HFF-Myc (cell line): ENCODE measurements at regions not wholly inside any gene's neighbourhood (a gene's known extent, or its start where the extent isn't known, plus 50 kb on each side); places are given as distances from the start of the nearest gene placed in this dataset.
"Not testable (repeated sequence)": the region's sequence is repeated elsewhere in the genome, so short reads cannot be mapped to it uniquely, and the experiment has no call there.

Source experiments
- DNase-seq: peaks from one replicate; pipeline ENCODE4 v3.0.0-alpha.2; 2011; ENCODE audit warnings: low read depth; ENCODE audit errors: extremely low read depth
- H3K4me3 ChIP-seq: replicated peaks from 2 replicates; pipeline ENCODE4 v1.5.1; 2011; ENCODE audit warnings: low read depth, mild to moderate bottlenecking, control low read depth, low read length
- CTCF ChIP-seq: IDR thresholded peaks from 2 replicates; pipeline ENCODE4 v1.5.1; 2012; ENCODE audit warnings: mild to moderate bottlenecking, low read depth, low read length, control low read depth; ENCODE audit errors: missing control alignments

GRCh38 chr6:6741264-6741663 is 152.7 kb downstream of the LY86 start:
- DNase-seq = no peak
- TF ChIP-seq CTCF = no peak
- H3K4me3 ChIP-seq = no peak overlapping the region

- no peak overlapping the region for H3K4me3 ChIP-seq
- no peak for TF ChIP-seq CTCF
- no peak for DNase-seq
These were observed 154.0 kb downstream of the LY86 start for GRCh38 chr6:6742535-6742934.

- TF ChIP-seq CTCF = no peak
- no peak for DNase-seq
- no peak overlapping the region for H3K4me3 ChIP-seq
These were observed 156.0 kb downstream of the LY86 start for GRCh38 chr6:6744551-6744950.

GRCh38 chr6:6745637-6746332 is 157.3 kb downstream of the LY86 start:
- DNase-seq, H3K4me3 ChIP-seq: not testable (repeated sequence)

GRCh38 chr6:6746333-6746969 is 157.9 kb downstream of the LY86 start:
- no peak for TF ChIP-seq CTCF
- H3K4me3 ChIP-seq = no peak overlapping the region
- DNase-seq = no peak

GRCh38 chr6:6746970-6747338 is 158.4 kb downstream of the LY86 start:
- no peak for TF ChIP-seq CTCF

GRCh38 chr6:6747371-6747770 is 158.9 kb downstream of the LY86 start:
- no peak for TF ChIP-seq CTCF
- no peak for DNase-seq
- H3K4me3 ChIP-seq = no peak overlapping the region

More at GRCh38 chr6:6746970-6747338, 158.4 kb downstream of the LY86 start:
- no peak overlapping the region for H3K4me3 ChIP-seq
- DNase-seq = no peak
